ENCODE measurements at regions not wholly inside any gene's neighbourhood (a gene's known extent, or its start where the extent isn't known, plus 50 kb on each side); places are given as distances from the start of the nearest gene placed in this dataset.

GRCh38 chr7:15891151-15891881, 204.8 kb upstream of the MEOX2 start:
- in situ Hi-C loops (cut with MboI; ENCODE audit: low sequenced_read_pairs in 4 of 4): no loop called here
- Histone ChIP-seq H3K9me3 (no peaks in the 10 kb centered on the region), H3K36me3 (no peaks in the 10 kb centered on the region), H3K27me3 (no peaks in the 10 kb centered on the region), H3K4me1 (no peaks in the 10 kb centered on the region), H3K27ac (no peak overlapping the region), H3K4me3 (no peak overlapping the region)
- intact Hi-C loops (cut with DNase I; ENCODE audit: low total_unique reads): no loop called here
- DNase-seq (no peak), ATAC-seq (no peak)
- TF ChIP-seq POLR2A (IDR thresholded peaks at IDR 0.05): no peak
- TF ChIP-seq CTCF (IDR thresholded peaks at IDR 0.05 in 4 of 5, conservative IDR thresholded peaks at IDR 0.05 in 1 of 5): no peak

DNA sequence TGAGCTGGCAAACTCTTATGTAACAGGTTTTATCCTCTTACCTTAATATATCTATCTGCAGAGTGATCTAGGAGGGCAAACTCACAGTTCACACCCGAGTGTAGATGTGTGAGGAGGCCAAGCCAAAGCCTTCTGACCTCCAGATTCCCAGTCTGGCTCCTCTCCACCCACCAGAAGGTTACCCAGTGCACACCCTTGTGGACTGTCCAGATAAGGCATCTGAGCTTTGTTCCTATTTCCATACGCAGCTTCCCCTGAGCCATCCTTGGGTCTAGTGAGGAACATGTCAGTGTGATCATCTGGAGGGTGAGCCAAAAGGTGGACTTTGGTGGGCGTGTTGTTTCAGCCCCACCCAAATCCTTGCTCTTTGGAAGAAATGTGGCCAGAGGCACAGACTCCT, 203.0 kb upstream of the MEOX2 start:
- H3K4me3 ChIP-seq: no peak overlapping the region
- H3K27ac ChIP-seq: peak overlapping the region in 2 of 4 donors; percentile 8 to 20
- DNase-seq (peak in 1 of 2 donors; percentile 21), ATAC-seq (peak in 1 of 2 donors; percentile 55)
- peak in 3 of 5 experiments; percentile 21 to 35 (median 23) for TF ChIP-seq CTCF (IDR thresholded peaks at IDR 0.05 in 4 of 5, conservative IDR thresholded peaks at IDR 0.05 in 1 of 5)
- no peak for TF ChIP-seq POLR2A (IDR thresholded peaks at IDR 0.05)
- no peaks in the 10 kb centered on the region for H3K4me1 ChIP-seq
- no peaks in the 10 kb centered on the region for H3K36me3 ChIP-seq
- in situ Hi-C loops (cut with MboI; ENCODE audit: low sequenced_read_pairs in 4 of 4) (no loop called here), intact Hi-C loops (cut with DNase I; ENCODE audit: low total_unique reads) (no loop called here)
- no peaks in the 10 kb centered on the region for H3K9me3 ChIP-seq
- H3K27me3 ChIP-seq: no peaks in the 10 kb centered on the region

- Histone ChIP-seq H3K4me3 (no peak overlapping the region), H3K4me1 (no peaks in the 10 kb centered on the region), H3K27ac (no peak overlapping the region), H3K27me3 (no peaks in the 10 kb centered on the region), H3K36me3 (no peaks in the 10 kb centered on the region), H3K9me3 (no peaks in the 10 kb centered on the region)
- ATAC-seq (no peak), DNase-seq (no peak)
- intact Hi-C loops (cut with DNase I; ENCODE audit: low total_unique reads): no loop called here
- no peak for TF ChIP-seq POLR2A (IDR thresholded peaks at IDR 0.05)
- TF ChIP-seq CTCF (IDR thresholded peaks at IDR 0.05 in 4 of 5, conservative IDR thresholded peaks at IDR 0.05 in 1 of 5): no peak
- in situ Hi-C loops (cut with MboI; ENCODE audit: low sequenced_read_pairs in 4 of 4): no loop called here
These were observed 201.6 kb upstream of the MEOX2 start for GRCh38 chr7:15888090-15888489.

GRCh38 chr7:15886626-15887025, 200.1 kb upstream of the MEOX2 start:
- H3K4me1 ChIP-seq: no peaks in the 10 kb centered on the region
- in situ Hi-C loops (cut with MboI; ENCODE audit: low sequenced_read_pairs in 4 of 4): no loop called here
- H3K4me3 ChIP-seq: no peak overlapping the region
- H3K27ac ChIP-seq: no peak overlapping the region
- no peak for TF ChIP-seq CTCF (IDR thresholded peaks at IDR 0.05 in 4 of 5, conservative IDR thresholded peaks at IDR 0.05 in 1 of 5)
- TF ChIP-seq POLR2A (IDR thresholded peaks at IDR 0.05): no peak
- no peaks in the 10 kb centered on the region for H3K36me3 ChIP-seq
- no peak for ATAC-seq
- DNase-seq: no peak
- H3K9me3 ChIP-seq: no peaks in the 10 kb centered on the region
- intact Hi-C loops (cut with DNase I; ENCODE audit: low total_unique reads): no loop called here
- H3K27me3 ChIP-seq: no peaks in the 10 kb centered on the region

- Histone ChIP-seq H3K27ac (no peak overlapping the region), H3K4me1 (no peaks in the 10 kb centered on the region), H3K27me3 (no peaks in the 10 kb centered on the region), H3K9me3 (no peaks in the 10 kb centered on the region), H3K36me3 (no peaks in the 10 kb centered on the region), H3K4me3 (no peak overlapping the region)
- intact Hi-C loops (cut with DNase I; ENCODE audit: low total_unique reads) (no loop called here), in situ Hi-C loops (cut with MboI; ENCODE audit: low sequenced_read_pairs in 4 of 4) (no loop called here)
- DNase-seq (no peak), ATAC-seq (no peak)
- TF ChIP-seq POLR2A (IDR thresholded peaks at IDR 0.05) (no peak), CTCF (IDR thresholded peaks at IDR 0.05 in 4 of 5, conservative IDR thresholded peaks at IDR 0.05 in 1 of 5) (no peak)
These were observed 199.2 kb upstream of the MEOX2 start for GRCh38 chr7:15885678-15886077.
